ENCODE measurements at regions not wholly inside any gene's neighbourhood (a gene's known extent, or its start where the extent isn't known, plus 50 kb on each side); places are given as distances from the start of the nearest gene placed in this dataset.

GRCh38 chr15:91547356-91547755 is 306.2 kb upstream of the SLCO3A1 start:
- ChIA-PET CTCF (ENCODE audit: low intra/inter-chr PET ratio, low total read pairs) (no interaction called here), POLR2A (no interaction called here)
- no peak overlapping the region for H3K27ac ChIP-seq (ENCODE audit: extremely low read length, insufficient read depth, low read length)
- H3K4me1 ChIP-seq (ENCODE audit: insufficient read depth, low read length), result no peaks in the 10 kb centered on the region
- TF ChIP-seq MAFK (conservative IDR thresholded peaks at IDR 0.05 in 1 of 2, IDR thresholded peaks at IDR 0.05 in 1 of 2; ENCODE audit: low read length in 2 of 2) (peak; percentile 52 to 83), MAFF (IDR thresholded peaks at IDR 0.05; ENCODE audit: low read depth, low read length) (peak; percentile 59; the same call in 1 of the 2 replicates), TEAD3 (CRISPR knock-in tag; optimal IDR thresholded peaks at IDR 0.05; ENCODE audit: borderline replicate concordance) (no peak)
- intact Hi-C loops (cut with micrococcal nuclease; ENCODE audit: unreplicated experiment) (no loop called here), in situ Hi-C loops (cut with HindIII; ENCODE audit: extremely low pct_ligation_motif_present, low pct_unique_long_range_greater_than_20kb) (no loop called here)
- WGBS (ENCODE audit: low lambda C conversion rate), result 44% methylated on average over 3 of the region's 3 CpGs
- DNase-seq (ENCODE audit: low spot score) (no peak), FAIRE-seq (no peak), ATAC-seq (no peak)
- no TSS peak for BruUV-seq (replicated peaks)
- H2AFZ ChIP-seq (ENCODE audit: low read length), result no peak overlapping the region
- H3K36me3 ChIP-seq (replicated peaks in 1 of 2; ENCODE audit: control insufficient read depth in 1 of 2, insufficient read depth in 2 of 2, low read length in 2 of 2), result no peaks in the 10 kb centered on the region
- no peak overlapping the region for H3K9ac ChIP-seq (ENCODE audit: insufficient read depth, low read depth, low read length)
- H3K9me3 ChIP-seq (ENCODE audit: low read length), result no peaks in the 10 kb centered on the region
- H4K20me1 ChIP-seq (ENCODE audit: insufficient read depth, low read length), result no peaks in the 10 kb centered on the region
- H3K27me3 ChIP-seq (ENCODE audit: control insufficient read depth in 1 of 2, insufficient read depth in 2 of 2, low read length in 2 of 2), result peaks cover 0 to 16% of the 10 kb centered on the region in 2 experiments; a peak in 2 of 5 replicates
- H3K4me2 ChIP-seq (ENCODE audit: low read depth, low read length), result no peak overlapping the region
- no peaks in the 10 kb centered on the region for H3K79me2 ChIP-seq (ENCODE audit: insufficient read depth, low read length)
- no peak overlapping the region for H3K4me3 ChIP-seq (replicated peaks in 1 of 3; ENCODE audit: insufficient read depth in 1 of 3, low read depth in 2 of 3, low read length in 3 of 3)

- Histone ChIP-seq H3K9ac (ENCODE audit: insufficient read depth, low read depth, low read length) (no peak overlapping the region), H3K4me1 (ENCODE audit: insufficient read depth, low read length) (no peaks in the 10 kb centered on the region), H3K79me2 (ENCODE audit: insufficient read depth, low read length) (no peaks in the 10 kb centered on the region), H3K36me3 (replicated peaks in 1 of 2; ENCODE audit: control insufficient read depth in 1 of 2, insufficient read depth in 2 of 2, low read length in 2 of 2) (no peaks in the 10 kb centered on the region), H3K9me3 (ENCODE audit: low read length) (no peaks in the 10 kb centered on the region), H3K27ac (ENCODE audit: extremely low read length, insufficient read depth, low read length) (no peak overlapping the region), H3K4me3 (replicated peaks in 1 of 3; ENCODE audit: insufficient read depth in 1 of 3, low read depth in 2 of 3, low read length in 3 of 3) (no peak overlapping the region), H2AFZ (ENCODE audit: low read length) (no peak overlapping the region), H4K20me1 (ENCODE audit: insufficient read depth, low read length) (no peaks in the 10 kb centered on the region), H3K4me2 (ENCODE audit: low read depth, low read length) (no peak overlapping the region), H3K27me3 (ENCODE audit: control insufficient read depth in 1 of 2, insufficient read depth in 2 of 2, low read length in 2 of 2) (peaks cover 0 to 16% of the 10 kb centered on the region in 2 experiments; a peak in 3 of 5 replicates)
- in situ Hi-C loops (cut with HindIII; ENCODE audit: extremely low pct_ligation_motif_present, low pct_unique_long_range_greater_than_20kb) (no loop called here), intact Hi-C loops (cut with micrococcal nuclease; ENCODE audit: unreplicated experiment) (no loop called here)
- POLR2A ChIA-PET, result no interaction called here
- ATAC-seq (no peak), DNase-seq (ENCODE audit: low spot score) (no peak), FAIRE-seq (no peak)
- CTCF ChIA-PET (ENCODE audit: low intra/inter-chr PET ratio, low total read pairs), result no interaction called here
- no TSS peak for BruUV-seq (replicated peaks)
- WGBS (ENCODE audit: low lambda C conversion rate), result 20% methylated on average over 4 of the region's 4 CpGs
- no peak for TF ChIP-seq KDM2A (CRISPR knock-in tag; IDR thresholded peaks at IDR 0.05; ENCODE audit: borderline replicate concordance, low read depth)
- no peak for TF ChIP-seq FOXA1 (IDR thresholded peaks at IDR 0.05)
- no peak for TF ChIP-seq FOXA1 (CRISPR knock-in tag; IDR thresholded peaks at IDR 0.05)
- TF ChIP-seq KLF16 (CRISPR knock-in tag; IDR thresholded peaks at IDR 0.05), result no peak
- TF ChIP-seq MTF1 (CRISPR knock-in tag; IDR thresholded peaks at IDR 0.05), result no peak
- TF ChIP-seq ZNF260 (CRISPR knock-in tag; IDR thresholded peaks at IDR 0.05; ENCODE audit: borderline replicate concordance, low read depth), result no peak
- no peak for TF ChIP-seq ZNF75D (CRISPR knock-in tag; IDR thresholded peaks at IDR 0.05; ENCODE audit: borderline replicate concordance)
- no peak for TF ChIP-seq ZNF281 (CRISPR knock-in tag; IDR thresholded peaks at IDR 0.05; ENCODE audit: borderline replicate concordance)
- no peak for TF ChIP-seq NR2C2 (CRISPR knock-in tag; IDR thresholded peaks at IDR 0.05; ENCODE audit: borderline replicate concordance)
- no peak for TF ChIP-seq ZNF253 (CRISPR knock-in tag; IDR thresholded peaks at IDR 0.05; ENCODE audit: borderline replicate concordance)
- no peak for TF ChIP-seq JUNB (CRISPR knock-in tag; IDR thresholded peaks at IDR 0.05; ENCODE audit: borderline replicate concordance)
- no peak for TF ChIP-seq SKI (IDR thresholded peaks at IDR 0.05; ENCODE audit: partially characterized antibody)
- TF ChIP-seq ZNF207 (IDR thresholded peaks at IDR 0.05; ENCODE audit: borderline replicate concordance), result no peak
- TF ChIP-seq KDM3A (CRISPR knock-in tag; IDR thresholded peaks at IDR 0.05; ENCODE audit: low read depth), result no peak
- TF ChIP-seq ARHGAP35 (CRISPR knock-in tag; IDR thresholded peaks at IDR 0.05; ENCODE audit: borderline replicate concordance), result no peak
- no peak for TF ChIP-seq FOXA3 (CRISPR knock-in tag; IDR thresholded peaks at IDR 0.05)
- TF ChIP-seq SMAD3 (CRISPR knock-in tag; IDR thresholded peaks at IDR 0.05), result no peak
Measured at GRCh38 chr15:91548549-91548948, 305.0 kb upstream of the SLCO3A1 start.

Measured in HepG2 (cell line).